HG03460 (cell line): ENCODE measurements at regions not wholly inside any gene's neighbourhood (a gene's known extent, or its start where the extent isn't known, plus 50 kb on each side); places are given as distances from the start of the nearest gene placed in this dataset.

Experiments used
- ATAC-seq: cut with Tn5 transposase; IDR thresholded peaks from one replicate; pipeline ENCODE4 v1.9.1; 2021; ENCODE audit not compliant: unreplicated experiment

- no peak for ATAC-seq
These were observed 179.6 kb upstream of the GSE1 start for GRCh38 chr16:85433477-85433876.

DNA sequence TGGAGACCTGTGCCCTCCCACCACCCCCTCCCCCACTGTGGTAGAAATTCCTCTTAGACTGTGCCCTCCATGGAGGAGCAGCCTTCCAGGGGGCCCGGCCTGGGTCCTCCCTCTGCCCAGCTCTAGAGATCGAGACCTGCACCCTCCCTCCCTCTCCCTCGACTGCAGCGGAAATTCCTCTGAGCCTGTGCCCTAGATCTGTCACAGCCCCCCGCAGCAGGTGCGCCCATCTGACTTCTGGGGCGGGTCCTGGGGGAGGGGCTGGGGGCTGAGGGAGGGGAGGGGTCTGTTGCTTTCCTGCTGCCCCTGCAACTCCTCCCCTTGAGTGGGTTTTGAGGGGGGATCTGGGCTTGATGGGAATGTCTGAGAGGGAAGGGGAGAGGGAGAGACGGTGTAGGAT is 177.8 kb upstream of the GSE1 start:
- ATAC-seq: no peak

- ATAC-seq: no peak
These were observed 177.4 kb upstream of the GSE1 start for GRCh38 chr16:85435700-85436099.

- no peak for ATAC-seq
These were observed 176.9 kb upstream of the GSE1 start for GRCh38 chr16:85436207-85436606.

- ATAC-seq: no peak
These were observed 176.4 kb upstream of the GSE1 start for GRCh38 chr16:85436636-85437165.

DNA sequence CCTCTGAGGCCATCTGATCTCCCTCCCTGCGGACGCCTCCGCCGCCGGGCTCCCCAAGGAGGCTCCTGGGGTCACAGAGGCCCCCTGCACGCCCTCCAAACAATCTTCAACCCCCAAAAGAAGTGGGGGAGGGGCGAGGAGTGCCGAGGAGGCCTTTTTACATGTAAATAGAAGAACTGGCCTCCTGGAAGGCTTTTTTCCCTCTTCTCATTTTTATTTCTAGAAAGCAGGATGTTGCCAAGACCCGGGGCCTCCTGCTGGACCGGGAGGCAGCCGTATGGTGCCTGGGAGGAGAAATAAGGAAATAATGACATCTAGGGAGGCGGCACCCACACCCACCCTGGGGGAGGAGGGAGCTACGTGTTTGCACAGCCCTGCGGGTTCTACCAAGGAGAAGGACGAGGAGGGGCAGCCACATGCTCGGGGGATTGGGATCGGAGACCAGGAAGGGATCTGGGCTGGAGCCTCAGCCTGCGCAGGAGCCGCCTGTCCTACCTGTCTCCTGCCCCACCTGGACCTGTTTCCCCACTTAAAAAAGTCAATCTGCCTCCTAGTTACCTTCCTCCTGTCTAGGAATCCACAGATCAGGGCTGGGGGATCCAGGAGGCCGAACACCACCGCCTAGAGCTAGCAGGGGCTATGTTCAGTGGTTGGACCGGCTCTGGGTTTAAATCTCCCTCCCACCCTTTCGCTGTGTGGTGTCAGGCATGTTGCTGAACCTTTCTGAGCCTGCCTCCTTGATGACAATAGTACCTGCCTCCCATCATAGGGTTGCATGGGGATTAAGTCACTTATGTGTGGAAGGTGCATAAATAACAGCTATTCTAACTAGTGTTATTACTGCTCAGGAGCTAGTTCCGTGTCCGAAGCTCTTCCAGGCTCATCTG is 175.7 kb upstream of the GSE1 start:
- no peak for ATAC-seq

DNA sequence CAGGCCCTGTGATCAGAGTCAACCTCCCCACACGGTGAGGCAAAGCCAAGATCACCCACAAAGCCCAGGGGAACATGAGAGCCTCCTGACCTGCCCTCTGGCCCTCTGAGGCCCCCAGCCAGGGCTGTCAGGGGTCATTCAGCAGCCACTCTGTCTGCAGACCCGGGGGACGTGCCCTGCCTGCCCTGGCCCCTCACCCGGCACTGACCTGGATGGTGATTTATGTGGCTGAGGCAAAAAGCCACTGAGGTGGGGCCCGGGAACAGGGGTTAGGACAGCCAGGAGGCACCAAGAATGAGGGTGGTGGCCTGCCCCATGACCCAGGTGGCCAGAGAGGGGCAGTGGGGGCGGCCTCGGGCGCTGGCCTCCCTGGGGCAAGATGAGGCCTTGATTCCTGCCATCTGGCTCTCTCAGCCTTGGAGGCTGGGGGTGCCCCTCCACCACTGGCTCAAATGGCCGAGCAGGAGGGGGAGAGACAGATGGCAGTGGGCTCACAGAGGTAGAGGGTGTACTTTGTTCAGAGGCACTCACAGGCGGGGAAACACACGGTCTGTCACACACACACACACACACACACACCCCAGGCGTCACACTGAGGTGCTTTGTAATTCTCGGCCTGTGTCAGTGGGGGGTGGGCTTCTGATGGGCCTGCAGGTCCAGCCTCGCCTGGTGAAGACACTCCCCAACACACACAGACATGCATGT is 174.0 kb upstream of the GSE1 start:
- ATAC-seq: no peak

DNA sequence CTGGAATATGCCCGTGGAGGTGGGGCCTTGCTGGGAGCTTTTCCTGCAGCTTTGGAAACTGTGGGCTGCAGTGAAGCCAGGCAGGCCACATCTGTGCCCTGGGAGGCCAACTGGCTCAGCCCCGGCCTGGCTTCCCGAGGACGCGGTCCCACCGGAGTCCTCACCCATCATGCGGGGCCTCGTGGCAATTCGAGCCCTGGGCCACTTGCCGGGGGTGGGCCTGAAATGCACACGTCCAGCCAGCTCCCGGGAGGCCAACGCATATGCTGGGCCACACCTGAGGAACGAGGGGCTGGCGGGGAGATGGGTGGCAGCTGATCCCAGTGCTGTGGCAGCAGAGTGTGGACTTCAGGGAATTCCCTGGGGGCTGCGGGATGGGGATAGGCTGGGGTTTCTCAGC is 172.4 kb upstream of the GSE1 start:
- no peak for ATAC-seq

DNA sequence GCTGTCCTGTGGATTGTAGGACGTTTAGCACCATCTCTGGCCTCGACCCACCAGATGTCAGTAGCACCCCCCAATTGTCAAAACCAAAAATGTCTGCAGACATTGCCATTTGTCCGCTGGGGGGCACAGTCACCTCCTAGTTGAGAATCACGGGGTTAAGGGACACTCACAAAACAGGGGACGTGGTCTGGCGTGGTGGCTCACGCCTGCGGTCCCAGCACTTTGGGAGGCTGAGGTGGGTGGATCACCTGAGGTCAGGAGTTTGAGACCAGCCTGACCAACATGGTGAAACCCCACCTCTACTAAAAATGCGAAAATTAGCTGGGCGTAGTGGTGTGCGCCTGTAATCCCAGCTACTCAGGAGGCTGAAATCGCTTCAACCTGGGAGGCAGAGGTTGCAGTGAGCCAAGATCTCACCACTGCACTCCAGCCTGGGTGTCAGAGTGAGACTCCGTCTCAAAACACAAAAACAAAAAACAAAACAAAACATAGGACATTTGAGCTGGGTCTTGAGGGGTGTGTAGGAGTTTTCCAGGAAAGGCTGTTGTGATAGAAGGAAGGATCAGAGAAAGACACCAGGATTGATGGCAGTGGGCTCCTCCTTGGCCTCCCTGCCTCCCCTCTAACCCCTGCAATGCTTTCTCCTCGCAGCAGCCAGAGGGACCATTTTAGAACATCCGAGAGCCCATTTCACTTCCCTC is 171.8 kb upstream of the GSE1 start:
- ATAC-seq: no peak

DNA sequence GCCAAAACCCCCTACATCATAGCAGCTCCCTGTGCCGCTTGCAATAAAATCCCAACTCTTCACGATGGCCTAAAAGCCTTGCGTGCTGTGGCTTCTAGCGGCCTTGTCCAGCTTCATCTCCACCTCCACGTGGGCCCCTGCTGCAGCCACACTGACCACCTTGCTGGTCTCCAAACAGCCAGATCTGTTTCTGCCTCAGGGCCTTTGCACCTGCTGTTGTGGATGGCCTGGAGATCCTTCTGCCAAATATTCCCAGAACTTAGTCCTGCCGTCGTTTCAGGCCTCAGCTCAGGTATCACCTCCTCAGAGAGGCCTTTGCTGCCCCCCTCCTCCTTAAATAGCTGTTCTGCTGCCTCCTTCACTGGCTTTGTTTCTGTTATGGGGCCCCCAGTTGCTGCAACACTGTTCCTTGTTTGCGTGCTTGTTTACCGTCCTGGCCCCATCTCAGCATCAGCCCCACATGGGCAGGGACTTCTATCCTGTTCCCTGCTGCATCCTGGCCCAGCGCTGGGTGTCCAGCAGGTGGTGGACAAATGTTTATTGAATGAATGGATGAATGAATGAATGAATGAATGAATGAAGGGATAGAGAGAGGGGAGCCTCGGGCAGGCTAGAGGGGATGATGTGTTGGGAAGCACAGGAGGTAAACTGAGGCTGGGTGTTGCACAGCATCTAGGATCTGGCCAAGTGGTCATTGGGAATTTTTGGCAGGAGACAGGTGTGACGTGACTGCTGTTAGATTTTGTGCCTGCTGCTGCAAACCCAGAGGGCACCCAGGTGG is 171.0 kb upstream of the GSE1 start:
- no peak for ATAC-seq

GRCh38 chr16:85443116-85443515 is 170.0 kb upstream of the GSE1 start:
- no peak for ATAC-seq

DNA sequence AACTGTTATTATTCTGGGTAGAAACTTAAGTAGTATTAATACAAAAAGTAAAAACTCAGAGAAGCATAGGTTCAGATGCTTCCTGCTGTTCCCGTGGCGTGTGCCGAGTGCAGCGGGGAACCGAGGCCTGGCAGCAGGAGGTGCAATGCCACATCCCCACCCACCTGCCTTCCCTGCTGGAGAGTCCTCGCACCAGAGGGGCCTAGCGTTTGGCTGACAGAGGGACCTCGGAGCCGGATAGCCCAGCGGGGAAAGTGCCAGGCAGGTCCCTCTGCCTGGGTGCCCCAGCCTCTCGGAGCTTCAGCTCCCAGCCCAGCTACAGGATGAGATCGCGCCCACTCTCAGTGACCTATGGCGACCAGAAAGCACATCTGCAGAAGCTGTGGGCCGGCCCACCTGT is 169.6 kb upstream of the GSE1 start:
- no peak for ATAC-seq

DNA sequence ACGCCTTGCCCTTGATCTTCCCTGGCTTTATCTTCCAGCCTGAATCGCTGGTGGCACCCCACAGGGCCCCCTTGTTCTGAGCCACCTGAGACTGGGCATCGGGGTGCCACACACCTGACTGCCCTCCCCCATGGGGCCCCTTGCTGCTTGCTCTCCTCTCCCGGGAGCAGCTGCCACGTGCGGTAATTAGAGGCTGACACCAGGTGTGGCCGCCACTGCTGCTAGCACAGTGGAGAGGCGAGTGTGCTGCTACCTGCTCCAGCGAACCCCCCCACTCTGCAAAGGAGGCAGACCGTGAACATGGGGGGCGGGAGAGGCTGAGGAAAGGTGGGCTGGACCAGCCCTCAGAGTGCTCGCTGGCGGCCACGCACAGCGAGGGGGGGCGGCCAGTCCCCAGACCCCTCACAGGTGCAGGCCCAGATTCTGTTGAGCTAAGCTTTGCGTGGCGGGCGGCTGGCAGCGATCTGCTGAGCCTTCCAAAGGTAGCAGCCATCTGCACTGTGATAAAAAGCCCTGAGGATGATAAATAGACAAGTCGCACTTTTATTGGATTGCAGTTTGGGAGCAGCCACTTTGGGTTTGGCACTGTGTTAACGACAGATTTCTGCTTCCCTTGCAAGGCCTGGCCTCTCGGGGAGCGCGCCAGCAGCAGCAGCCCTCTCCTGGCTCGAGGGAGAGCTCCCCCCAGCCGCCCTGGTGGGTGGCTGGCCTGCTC is 167.9 kb upstream of the GSE1 start:
- ATAC-seq: no peak

DNA sequence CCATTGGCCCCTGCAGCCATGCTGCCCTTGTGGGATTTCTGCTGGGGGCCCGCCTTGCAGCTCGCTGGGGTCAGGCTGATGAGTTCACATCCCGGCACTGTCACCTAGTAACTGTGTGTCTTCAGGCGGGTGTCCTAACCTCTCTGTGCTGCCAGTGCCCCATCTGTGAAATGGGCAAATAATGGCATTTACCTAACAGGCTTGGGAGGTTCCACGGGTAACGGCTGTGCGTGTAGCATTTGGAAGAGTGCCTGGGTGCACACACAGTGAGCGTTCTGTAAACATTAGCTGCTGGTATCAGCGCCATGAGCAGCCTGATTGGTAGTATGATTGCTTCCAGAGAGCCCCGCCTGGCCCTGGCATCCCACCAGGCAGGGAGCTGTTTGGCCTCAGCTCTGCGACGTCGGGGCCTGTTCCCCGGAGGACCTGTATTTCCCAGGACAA is 167.3 kb upstream of the GSE1 start:
- no peak for ATAC-seq

DNA sequence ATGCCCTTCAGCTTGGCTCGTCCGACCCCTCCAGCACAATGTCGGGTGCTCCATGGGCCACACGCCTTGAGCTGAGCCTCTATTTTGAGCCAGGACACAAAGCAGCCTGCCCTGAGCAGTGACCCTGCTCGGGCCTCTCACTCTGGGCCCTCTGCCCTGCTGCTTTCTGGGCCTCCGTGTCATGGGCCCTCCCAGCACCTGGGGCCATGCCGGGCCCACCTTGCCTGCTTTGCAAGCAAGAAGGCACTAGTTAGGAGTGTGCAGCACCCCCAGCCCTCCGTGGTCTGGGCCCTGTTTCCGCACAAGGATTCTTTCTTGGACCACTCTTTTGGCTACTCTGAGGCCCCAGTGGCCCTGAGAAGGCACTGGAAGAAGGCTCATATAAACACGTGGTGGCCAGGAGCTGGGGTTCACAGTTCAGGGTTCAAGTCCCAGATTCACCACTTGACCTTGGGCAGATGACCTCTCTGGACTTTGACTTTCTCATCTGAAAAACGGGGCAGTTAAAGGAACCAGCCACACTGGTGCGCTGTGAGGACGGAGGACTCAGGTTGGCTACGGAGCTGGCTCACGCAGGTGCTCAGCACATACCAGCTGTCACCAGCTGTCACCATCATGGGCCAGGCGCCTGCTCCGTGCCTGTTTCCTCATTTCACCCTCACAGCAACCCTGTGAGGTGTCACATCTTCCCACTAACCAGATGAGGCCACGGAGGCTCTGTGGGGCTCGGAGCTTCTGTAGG is 166.0 kb upstream of the GSE1 start:
- ATAC-seq: peak; percentile 76

DNA sequence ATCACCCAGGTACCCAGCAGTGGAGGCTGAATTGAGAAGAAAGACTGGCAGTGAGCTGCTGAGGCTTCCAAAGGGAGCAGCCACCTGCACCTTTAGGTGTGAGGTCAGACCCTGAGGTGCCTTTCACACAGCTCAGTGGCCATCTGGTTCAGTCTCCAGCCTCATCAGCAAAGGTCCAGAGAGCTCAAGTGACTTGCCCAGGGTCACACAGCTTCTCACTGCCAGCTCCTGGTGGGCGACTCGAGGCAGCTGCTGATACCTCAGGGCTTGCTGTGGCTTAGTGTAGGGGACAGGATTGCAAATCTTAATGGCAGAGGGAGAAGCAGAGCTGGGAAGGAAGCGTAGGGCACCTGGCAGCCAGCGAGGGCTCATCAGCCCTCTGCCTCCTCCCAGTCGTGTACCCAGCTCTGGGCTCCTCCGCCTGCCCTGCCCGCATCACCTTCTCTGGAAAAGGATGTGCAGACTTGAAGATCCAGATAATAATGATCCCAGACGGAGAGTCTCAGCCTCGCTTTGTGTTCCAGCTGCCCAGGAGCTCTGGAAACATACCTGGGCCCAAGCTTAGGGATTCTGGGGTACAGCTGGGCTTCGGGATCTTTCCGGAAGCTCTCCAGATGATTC is 165.3 kb upstream of the GSE1 start:
- ATAC-seq: no peak

DNA sequence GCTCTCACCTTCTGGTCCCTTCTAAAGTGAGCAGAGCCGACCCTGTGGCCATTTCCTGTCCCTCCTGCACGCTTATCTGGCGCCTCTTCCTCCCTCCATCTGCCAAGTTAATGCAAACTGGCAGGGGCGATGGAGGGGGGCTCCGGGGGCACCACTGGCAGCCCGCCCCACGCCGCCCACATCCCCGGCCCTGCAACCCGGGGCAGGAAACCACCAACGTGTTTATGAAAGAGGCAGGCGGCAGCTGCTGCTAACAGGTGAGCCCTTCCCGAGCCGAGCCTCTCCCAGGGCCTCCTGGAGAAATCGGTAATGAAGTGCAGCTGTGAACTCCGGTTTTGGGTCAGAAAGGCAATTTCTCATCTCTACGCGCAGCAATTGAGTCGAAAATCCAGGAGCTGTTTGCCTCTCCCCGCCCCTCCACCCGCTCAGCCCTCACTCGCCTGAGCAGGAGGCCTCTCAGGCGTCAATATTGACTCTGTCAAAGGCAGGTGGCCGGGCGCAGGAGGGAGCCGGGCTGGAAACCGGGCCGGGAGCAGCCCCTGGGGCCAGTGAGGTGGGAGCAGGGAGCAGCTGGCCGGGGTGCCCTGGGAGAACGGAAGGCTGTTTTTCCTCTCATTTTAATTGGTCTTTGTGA is 164.4 kb upstream of the GSE1 start:
- no peak for ATAC-seq

GRCh38 chr16:85449191-85449884 is 163.8 kb upstream of the GSE1 start:
- ATAC-seq: no peak
